Hepatocyte (in vitro differentiated cells): ENCODE measurements at regions not wholly inside any gene's neighbourhood (a gene's known extent, or its start where the extent isn't known, plus 50 kb on each side); places are given as distances from the start of the nearest gene placed in this dataset.

Experiments
- CTCF ChIP-seq: fragments of 200-600 bp; sonication (generic); IDR thresholded peaks from 2 replicates; pipeline ENCODE4 v1.5.1; 2016; ENCODE audit warnings: antibody characterized with exemption, mild to moderate bottlenecking; ENCODE audit not compliant: poor library complexity
- EZH2phosphoT487 ChIP-seq: fragments of 200-600 bp; sonication (generic); IDR thresholded peaks from one replicate; pipeline ENCODE4 v1.6.1; 2018; ENCODE audit warnings: antibody characterized with exemption, mild to moderate bottlenecking, low read depth, moderate library complexity; ENCODE audit not compliant: unreplicated experiment, severe bottlenecking

DNA sequence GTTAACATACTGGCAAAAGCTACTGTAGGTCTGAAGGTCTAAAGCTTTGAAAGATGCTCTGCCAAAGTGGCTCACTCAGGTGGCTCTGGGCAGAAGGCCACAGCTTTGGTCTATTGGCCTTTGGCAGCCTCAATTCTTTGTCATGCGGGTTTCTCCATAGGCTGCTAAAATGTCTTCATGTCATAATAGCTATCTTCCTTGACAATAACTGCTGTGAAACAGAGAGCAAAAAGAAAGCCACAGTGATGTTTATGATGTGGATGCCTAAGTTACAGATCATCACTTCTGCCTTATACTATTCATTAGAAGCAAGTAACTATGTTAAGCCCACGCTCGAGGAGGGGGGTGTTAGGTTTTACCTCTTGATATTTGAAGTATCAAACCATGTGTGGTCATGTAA, 906.1 kb upstream of the CDH9 start:
- TF ChIP-seq CTCF (no peak), EZH2phosphoT487 (no peak)
